ES-I3 (cell line): ENCODE measurements at regions not wholly inside any gene's neighbourhood (a gene's known extent, or its start where the extent isn't known, plus 50 kb on each side); places are given as distances from the start of the nearest gene placed in this dataset.
A peak's percentile ranks its signal among the peaks of the same experiment; 100 is the strongest.
"Not testable (repeated sequence)": the region's sequence is repeated elsewhere in the genome, so short reads cannot be mapped to it uniquely, and the experiment has no call there.

Source experiments
- H3K36me3 ChIP-seq: 2 replicates; pipeline ENCODE4 v1.6.1; 2013; ENCODE audit warnings: mild to moderate bottlenecking, low read length, control low read depth, moderate library complexity; ENCODE audit not compliant: insufficient read depth
- H3K4me1 ChIP-seq: 2 replicates; pipeline ENCODE4 v1.6.1; 2013; ENCODE audit warnings: mild to moderate bottlenecking, control low read depth, low read length; ENCODE audit not compliant: insufficient read depth
- H3K9ac ChIP-seq: 2 replicates; pipeline ENCODE4 v1.6.1; 2013; ENCODE audit warnings: low read depth, mild to moderate bottlenecking, low read length, moderate library complexity
- H3K9me3 ChIP-seq: 2 replicates; pipeline ENCODE4 v1.6.1; 2013; ENCODE audit warnings: mild to moderate bottlenecking, low read length, moderate library complexity; ENCODE audit not compliant: control insufficient read depth, insufficient read depth

- no peak overlapping the region for H3K9ac ChIP-seq
- no peaks in the 10 kb centered on the region for H3K9me3 ChIP-seq
- peaks cover 41% of the 10 kb centered on the region for H3K4me1 ChIP-seq
- no peaks in the 10 kb centered on the region for H3K36me3 ChIP-seq
These were observed 257.8 kb upstream of the ADGRL4 start for GRCh38 chr1:79264285-79264684.

- H3K36me3 ChIP-seq = no peaks in the 10 kb centered on the region
- H3K9ac ChIP-seq = peak overlapping the region; percentile 24
- peaks cover 41% of the 10 kb centered on the region for H3K4me1 ChIP-seq
- H3K9me3 ChIP-seq = no peaks in the 10 kb centered on the region
These were observed 256.3 kb upstream of the ADGRL4 start for GRCh38 chr1:79262745-79263258.

GRCh38 chr1:79259390-79260336, 253.1 kb upstream of the ADGRL4 start:
- Histone ChIP-seq H3K9ac (no peak overlapping the region), H3K36me3 (no peaks in the 10 kb centered on the region), H3K4me1 (peaks cover 33% of the 10 kb centered on the region), H3K9me3 (no peaks in the 10 kb centered on the region)

- H3K4me1 ChIP-seq = peaks cover 6% of the 10 kb centered on the region; the same call in 1 of the 2 replicates
- no peaks in the 10 kb centered on the region for H3K36me3 ChIP-seq
- H3K9ac ChIP-seq = no peak overlapping the region
- H3K9me3 ChIP-seq = no peaks in the 10 kb centered on the region
These were observed 248.9 kb upstream of the ADGRL4 start for GRCh38 chr1:79255421-79255820.

GRCh38 chr1:79252598-79252997, 246.1 kb upstream of the ADGRL4 start:
- no peaks in the 10 kb centered on the region for H3K4me1 ChIP-seq
- no peaks in the 10 kb centered on the region for H3K9me3 ChIP-seq
- H3K9ac ChIP-seq = no peak overlapping the region
- H3K36me3 ChIP-seq = no peaks in the 10 kb centered on the region

GRCh38 chr1:79239840-79240239, 233.3 kb upstream of the ADGRL4 start:
- Histone ChIP-seq H3K4me1 (peaks cover 13% of the 10 kb centered on the region), H3K9ac (no peak overlapping the region), H3K9me3 (peaks cover 7% of the 10 kb centered on the region), H3K36me3 (no peaks in the 10 kb centered on the region)

GRCh38 chr1:79235301-79236002, 228.9 kb upstream of the ADGRL4 start:
- Histone ChIP-seq H3K9me3 (peaks cover 7% of the 10 kb centered on the region), H3K36me3 (no peaks in the 10 kb centered on the region), H3K9ac (no peak overlapping the region; the same call in 1 of the 2 replicates), H3K4me1 (peaks cover 13% of the 10 kb centered on the region)

- Histone ChIP-seq H3K9ac (no peak overlapping the region), H3K36me3 (no peaks in the 10 kb centered on the region), H3K9me3 (no peaks in the 10 kb centered on the region), H3K4me1 (peaks cover 13% of the 10 kb centered on the region)
These were observed 226.3 kb upstream of the ADGRL4 start for GRCh38 chr1:79232818-79233217.

GRCh38 chr1:79230751-79231150, 224.2 kb upstream of the ADGRL4 start:
- not testable (repeated sequence) for H3K36me3 ChIP-seq, H3K9me3 ChIP-seq, H3K4me1 ChIP-seq, H3K9ac ChIP-seq

GRCh38 chr1:79226963-79227362, 220.4 kb upstream of the ADGRL4 start:
- no peaks in the 10 kb centered on the region for H3K9me3 ChIP-seq

GRCh38 chr1:79224537-79224936, 218.0 kb upstream of the ADGRL4 start:
- H3K4me1 ChIP-seq = no peaks in the 10 kb centered on the region
- no peaks in the 10 kb centered on the region for H3K36me3 ChIP-seq
- H3K9ac ChIP-seq = no peak overlapping the region
- H3K9me3 ChIP-seq = peaks cover 9% of the 10 kb centered on the region

More at GRCh38 chr1:79226963-79227362, 220.4 kb upstream of the ADGRL4 start:
- Histone ChIP-seq H3K9ac (no peak overlapping the region), H3K36me3 (no peaks in the 10 kb centered on the region), H3K4me1 (no peaks in the 10 kb centered on the region)

GRCh38 chr1:79220509-79220908, 214.0 kb upstream of the ADGRL4 start:
- Histone ChIP-seq H3K4me1 (no peaks in the 10 kb centered on the region), H3K9ac (no peak overlapping the region), H3K36me3 (no peaks in the 10 kb centered on the region), H3K9me3 (peaks cover 9% of the 10 kb centered on the region)

- H3K9ac ChIP-seq = no peak overlapping the region
- no peaks in the 10 kb centered on the region for H3K4me1 ChIP-seq
- H3K9me3 ChIP-seq = no peaks in the 10 kb centered on the region
- no peaks in the 10 kb centered on the region for H3K36me3 ChIP-seq
These were observed 208.8 kb upstream of the ADGRL4 start for GRCh38 chr1:79215311-79215710.

GRCh38 chr1:79207786-79208185, 201.3 kb upstream of the ADGRL4 start:
- Histone ChIP-seq H3K9ac (no peak overlapping the region), H3K9me3 (no peaks in the 10 kb centered on the region), H3K36me3 (no peaks in the 10 kb centered on the region), H3K4me1 (no peaks in the 10 kb centered on the region)
